ENCODE measurements at regions not wholly inside any gene's neighbourhood (a gene's known extent, or its start where the extent isn't known, plus 50 kb on each side); places are given as distances from the start of the nearest gene placed in this dataset.

DNA sequence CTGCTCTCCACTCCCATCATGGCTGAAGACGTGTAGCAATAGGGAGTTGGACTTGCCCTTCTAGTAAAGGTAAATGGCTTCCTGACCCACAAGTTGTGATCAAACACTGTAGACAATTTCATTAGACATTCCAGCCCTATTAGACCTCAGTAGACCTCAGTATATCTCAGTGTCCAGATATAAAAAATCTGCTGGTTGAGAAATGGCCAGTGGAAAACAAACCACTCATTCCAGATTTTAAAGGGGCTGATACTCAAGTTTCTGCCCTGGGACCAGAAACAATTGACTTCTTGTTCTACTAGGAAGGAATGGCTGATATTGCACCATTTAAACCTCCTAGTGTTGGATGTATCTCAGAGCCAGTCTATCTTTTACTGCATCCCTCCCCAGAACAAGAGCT lies 613.2 kb downstream of the PDCD6IP start:
- no peak overlapping the region for H3K4me3 Mint-ChIP-seq (ENCODE audit: low read depth, unreplicated experiment)
- BruUV-seq (replicated peaks), result no TSS peak
- no peaks in the 10 kb centered on the region for H3K4me1 Mint-ChIP-seq (ENCODE audit: low read depth, unreplicated experiment)
- peaks cover 2% of the 10 kb centered on the region for H3K9me3 Mint-ChIP-seq (ENCODE audit: low read depth, unreplicated experiment)
- CTCF ChIA-PET, result no interaction called here
- H3K27me3 Mint-ChIP-seq (ENCODE audit: unreplicated experiment), result no peaks in the 10 kb centered on the region
- H3K36me3 Mint-ChIP-seq (ENCODE audit: insufficient read depth, unreplicated experiment), result no peaks in the 10 kb centered on the region
- no peak for DNase-seq
- no peak overlapping the region for H3K27ac Mint-ChIP-seq (ENCODE audit: unreplicated experiment)
- intact Hi-C loops (cut with micrococcal nuclease; ENCODE audit: unreplicated experiment), result no loop called here
- TF ChIP-seq, protein P1, sequence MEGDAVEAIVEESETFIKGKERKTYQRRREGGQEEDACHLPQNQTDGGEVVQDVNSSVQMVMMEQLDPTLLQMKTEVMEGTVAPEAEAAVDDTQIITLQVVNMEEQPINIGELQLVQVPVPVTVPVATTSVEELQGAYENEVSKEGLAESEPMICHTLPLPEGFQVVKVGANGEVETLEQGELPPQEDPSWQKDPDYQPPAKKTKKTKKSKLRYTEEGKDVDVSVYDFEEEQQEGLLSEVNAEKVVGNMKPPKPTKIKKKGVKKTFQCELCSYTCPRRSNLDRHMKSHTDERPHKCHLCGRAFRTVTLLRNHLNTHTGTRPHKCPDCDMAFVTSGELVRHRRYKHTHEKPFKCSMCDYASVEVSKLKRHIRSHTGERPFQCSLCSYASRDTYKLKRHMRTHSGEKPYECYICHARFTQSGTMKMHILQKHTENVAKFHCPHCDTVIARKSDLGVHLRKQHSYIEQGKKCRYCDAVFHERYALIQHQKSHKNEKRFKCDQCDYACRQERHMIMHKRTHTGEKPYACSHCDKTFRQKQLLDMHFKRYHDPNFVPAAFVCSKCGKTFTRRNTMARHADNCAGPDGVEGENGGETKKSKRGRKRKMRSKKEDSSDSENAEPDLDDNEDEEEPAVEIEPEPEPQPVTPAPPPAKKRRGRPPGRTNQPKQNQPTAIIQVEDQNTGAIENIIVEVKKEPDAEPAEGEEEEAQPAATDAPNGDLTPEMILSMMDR (IDR thresholded peaks at IDR 0.05; ENCODE audit: unreplicated experiment), result no peak

DNA sequence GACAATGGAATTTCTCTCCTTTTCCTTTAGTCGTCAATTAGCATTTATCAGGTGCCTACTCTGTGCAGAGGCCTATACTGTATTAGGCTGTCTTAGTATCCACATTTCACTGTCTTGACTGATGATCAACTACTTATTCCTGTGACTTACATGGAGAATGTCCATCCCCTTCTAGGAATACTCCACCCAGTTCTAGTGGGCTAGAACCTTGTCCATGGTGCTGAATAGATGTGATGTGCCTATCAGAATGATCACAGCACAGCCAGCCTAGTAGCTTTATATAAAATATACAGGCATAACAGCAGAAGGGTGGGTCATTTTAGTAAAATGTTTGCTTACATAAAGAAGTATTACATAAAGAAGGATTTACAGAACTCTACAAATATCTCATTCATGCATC lies 621.4 kb downstream of the PDCD6IP start:
- Mint-ChIP-seq H3K4me1 (ENCODE audit: low read depth, unreplicated experiment) (no peaks in the 10 kb centered on the region), H3K36me3 (ENCODE audit: insufficient read depth, unreplicated experiment) (no peaks in the 10 kb centered on the region), H3K9me3 (ENCODE audit: low read depth, unreplicated experiment) (no peaks in the 10 kb centered on the region), H3K27me3 (ENCODE audit: unreplicated experiment) (no peaks in the 10 kb centered on the region), H3K27ac (ENCODE audit: unreplicated experiment) (no peak overlapping the region), H3K4me3 (ENCODE audit: low read depth, unreplicated experiment) (no peak overlapping the region)
- intact Hi-C loops (cut with micrococcal nuclease; ENCODE audit: unreplicated experiment), result no loop called here
- BruUV-seq (replicated peaks), result no TSS peak
- CTCF ChIA-PET, result no interaction called here
- DNase-seq, result no peak
- TF ChIP-seq, protein P1 (IDR thresholded peaks at IDR 0.05; ENCODE audit: unreplicated experiment), result no peak

- DNase-seq, result no peak
- TF ChIP-seq, protein P1 (IDR thresholded peaks at IDR 0.05; ENCODE audit: unreplicated experiment), result no peak
- intact Hi-C loops (cut with micrococcal nuclease; ENCODE audit: unreplicated experiment), result no loop called here
- H3K4me1 Mint-ChIP-seq (ENCODE audit: low read depth, unreplicated experiment), result no peaks in the 10 kb centered on the region
- no peaks in the 10 kb centered on the region for H3K9me3 Mint-ChIP-seq (ENCODE audit: low read depth, unreplicated experiment)
- no TSS peak for BruUV-seq (replicated peaks)
- no peak overlapping the region for H3K27ac Mint-ChIP-seq (ENCODE audit: unreplicated experiment)
- no peak overlapping the region for H3K4me3 Mint-ChIP-seq (ENCODE audit: low read depth, unreplicated experiment)
- H3K36me3 Mint-ChIP-seq (ENCODE audit: insufficient read depth, unreplicated experiment), result no peaks in the 10 kb centered on the region
- CTCF ChIA-PET, result no interaction called here
- H3K27me3 Mint-ChIP-seq (ENCODE audit: unreplicated experiment), result no peaks in the 10 kb centered on the region
These were observed 623.3 kb downstream of the PDCD6IP start for GRCh38 chr3:34421762-34422161.

DNA sequence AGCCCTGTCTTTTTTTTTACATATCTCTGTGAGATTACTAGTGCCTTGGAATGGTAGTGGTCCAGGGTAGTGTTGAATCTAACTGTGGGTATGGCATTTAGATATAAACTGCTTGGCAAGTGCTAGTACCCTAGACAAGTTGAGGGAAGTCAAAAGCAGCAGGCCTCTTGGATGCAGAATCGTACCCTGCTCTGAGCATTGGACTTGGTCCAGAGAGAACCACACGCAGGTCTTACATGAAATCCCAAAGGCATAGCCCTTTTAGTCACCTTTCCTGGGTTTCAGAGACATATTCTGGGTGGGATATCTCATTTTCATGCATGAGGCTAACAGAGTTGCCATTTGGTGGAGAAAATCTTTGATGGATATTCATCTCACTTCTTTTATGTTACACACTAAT lies 641.4 kb downstream of the PDCD6IP start:
- intact Hi-C loops (cut with micrococcal nuclease; ENCODE audit: unreplicated experiment), result no loop called here
- DNase-seq, result no peak
- H3K9me3 Mint-ChIP-seq (ENCODE audit: low read depth, unreplicated experiment), result peaks cover 15% of the 10 kb centered on the region
- no peak overlapping the region for H3K4me3 Mint-ChIP-seq (ENCODE audit: low read depth, unreplicated experiment)
- CTCF ChIA-PET, result no interaction called here
- no peaks in the 10 kb centered on the region for H3K36me3 Mint-ChIP-seq (ENCODE audit: insufficient read depth, unreplicated experiment)
- no peaks in the 10 kb centered on the region for H3K4me1 Mint-ChIP-seq (ENCODE audit: low read depth, unreplicated experiment)
- H3K27me3 Mint-ChIP-seq (ENCODE audit: unreplicated experiment), result no peaks in the 10 kb centered on the region
- BruUV-seq (replicated peaks), result no TSS peak
- no peak overlapping the region for H3K27ac Mint-ChIP-seq (ENCODE audit: unreplicated experiment)
- TF ChIP-seq, protein P1 (IDR thresholded peaks at IDR 0.05; ENCODE audit: unreplicated experiment), result no peak

GRCh38 chr3:34444137-34444536 lies 645.7 kb downstream of the PDCD6IP start:
- BruUV-seq (replicated peaks), result no TSS peak
- Mint-ChIP-seq H3K9me3 (ENCODE audit: low read depth, unreplicated experiment) (peaks cover 20% of the 10 kb centered on the region), H3K36me3 (ENCODE audit: insufficient read depth, unreplicated experiment) (no peaks in the 10 kb centered on the region), H3K4me3 (ENCODE audit: low read depth, unreplicated experiment) (no peak overlapping the region), H3K4me1 (ENCODE audit: low read depth, unreplicated experiment) (no peaks in the 10 kb centered on the region), H3K27ac (ENCODE audit: unreplicated experiment) (no peak overlapping the region), H3K27me3 (ENCODE audit: unreplicated experiment) (no peaks in the 10 kb centered on the region)
- no peak for DNase-seq
- CTCF ChIA-PET, result no interaction called here
- TF ChIP-seq, protein P1 (IDR thresholded peaks at IDR 0.05; ENCODE audit: unreplicated experiment), result no peak
- intact Hi-C loops (cut with micrococcal nuclease; ENCODE audit: unreplicated experiment), result no loop called here

Measured in Calu3 (cell line).